Activated CD8-positive, alpha-beta T cell treated with anti-CD3 and anti-CD28 coated beads for 36 hours (primary cell): ENCODE measurements at regions not wholly inside any gene's neighbourhood (a gene's known extent, or its start where the extent isn't known, plus 50 kb on each side); places are given as distances from the start of the nearest gene placed in this dataset.

Source experiments
- ATAC-seq: fragments of 200-7000 bp; cut with Tn5 transposase; one replicate; pipeline ENCODE4 v1.10.0; 2021; ENCODE audit warnings: mild to moderate bottlenecking, moderate library complexity
- CTCF ChIA-PET: fragments of 350-600 bp; sonication (Branson Sonifier 250); formaldehyde crosslinking; loops from one replicate; lab custom pipeline; 2021; ENCODE audit warnings: antibody characterized with exemption; lab: Charles Lee
- POLR2A ChIA-PET: fragments of 350-600 bp; sonication (Branson Sonifier 250); formaldehyde crosslinking; loops from one replicate; lab custom pipeline; 2021; ENCODE audit warnings: antibody characterized with exemption; lab: Charles Lee
- DNase-seq: peaks from one replicate; pipeline ENCODE4 v3.0.0-alpha.2; 2020
- H3K27ac Mint-ChIP-seq: one replicate; pipeline ENCODE4 v1.8.0; 2021; ENCODE audit warnings: mild to moderate bottlenecking, mixed read lengths
- H3K27me3 Mint-ChIP-seq: one replicate; pipeline ENCODE4 v1.8.0; 2021; ENCODE audit warnings: mixed read lengths
- H3K36me3 Mint-ChIP-seq: one replicate; pipeline ENCODE4 v1.8.0; 2021; ENCODE audit warnings: low read depth, mixed read lengths
- H3K4me1 Mint-ChIP-seq: one replicate; pipeline ENCODE4 v1.8.0; 2021; ENCODE audit warnings: low read depth, mixed read lengths
- H3K4me3 Mint-ChIP-seq: one replicate; pipeline ENCODE4 v1.8.0; 2021; ENCODE audit warnings: mild to moderate bottlenecking, moderate library complexity, mixed read lengths
- H3K9me3 Mint-ChIP-seq: one replicate; pipeline ENCODE4 v1.8.0; 2021; ENCODE audit warnings: mixed read lengths
- CTCF ChIP-seq: fragments of 200-600 bp; IDR thresholded peaks from one replicate; pipeline ENCODE4 v1.8.0; 2022; ENCODE audit warnings: antibody characterized with exemption, mild to moderate bottlenecking
- intact Hi-C: fragments of 100-400 bp; cut with micrococcal nuclease; formaldehyde crosslinking; loops from one replicate; pipeline ENCODE4 v1.10.0; 2022

GRCh38 chr7:83851551-83851950 is 202.6 kb upstream of the SEMA3E start:
- intact Hi-C loops, result no loop called here
- no peak for TF ChIP-seq CTCF
- H3K27ac Mint-ChIP-seq, result no peak overlapping the region
- no peak overlapping the region for H3K4me3 Mint-ChIP-seq
- DNase-seq, result no peak
- no peaks in the 10 kb centered on the region for H3K9me3 Mint-ChIP-seq
- POLR2A ChIA-PET, result no interaction called here
- CTCF ChIA-PET, result no interaction called here
- H3K4me1 Mint-ChIP-seq, result no peaks in the 10 kb centered on the region
- H3K36me3 Mint-ChIP-seq, result no peaks in the 10 kb centered on the region
- no peaks in the 10 kb centered on the region for H3K27me3 Mint-ChIP-seq
- no peak for ATAC-seq

- no peaks in the 10 kb centered on the region for H3K4me1 Mint-ChIP-seq
- no peaks in the 10 kb centered on the region for H3K9me3 Mint-ChIP-seq
- no peaks in the 10 kb centered on the region for H3K27me3 Mint-ChIP-seq
- intact Hi-C loops, result no loop called here
- DNase-seq (no peak), ATAC-seq (no peak)
- ChIA-PET POLR2A (no interaction called here), CTCF (no interaction called here)
- no peak overlapping the region for H3K4me3 Mint-ChIP-seq
- H3K36me3 Mint-ChIP-seq, result no peaks in the 10 kb centered on the region
- TF ChIP-seq CTCF, result no peak
- H3K27ac Mint-ChIP-seq, result no peak overlapping the region
Observed at GRCh38 chr7:83850941-83851340, 202.0 kb upstream of the SEMA3E start.

GRCh38 chr7:83850125-83850524 is 201.2 kb upstream of the SEMA3E start:
- CTCF ChIA-PET, result no interaction called here
- H3K9me3 Mint-ChIP-seq, result no peaks in the 10 kb centered on the region
- H3K27me3 Mint-ChIP-seq, result no peaks in the 10 kb centered on the region
- no peaks in the 10 kb centered on the region for H3K36me3 Mint-ChIP-seq
- H3K27ac Mint-ChIP-seq, result no peak overlapping the region
- DNase-seq (no peak), ATAC-seq (no peak)
- POLR2A ChIA-PET, result no interaction called here
- TF ChIP-seq CTCF, result no peak
- intact Hi-C loops, result no loop called here
- H3K4me1 Mint-ChIP-seq, result no peaks in the 10 kb centered on the region
- no peak overlapping the region for H3K4me3 Mint-ChIP-seq

- no peak for TF ChIP-seq CTCF
- Mint-ChIP-seq H3K27me3 (no peaks in the 10 kb centered on the region), H3K9me3 (no peaks in the 10 kb centered on the region), H3K4me3 (no peak overlapping the region), H3K36me3 (no peaks in the 10 kb centered on the region), H3K4me1 (no peaks in the 10 kb centered on the region), H3K27ac (no peak overlapping the region)
- no peak for ATAC-seq
- CTCF ChIA-PET, result interaction anchor here (1.1 kb wide), 1 partner anchor 11 kb away, joined by 4 read pairs; no protein-coding TSS in a partner anchor
- intact Hi-C loops, result no loop called here
- no peak for DNase-seq
- POLR2A ChIA-PET, result no interaction called here
Observed at GRCh38 chr7:83849131-83849530, 200.2 kb upstream of the SEMA3E start.

GRCh38 chr7:83842894-83843293 is 194.0 kb upstream of the SEMA3E start:
- TF ChIP-seq CTCF, result no peak
- DNase-seq (no peak), ATAC-seq (no peak)
- H3K4me3 Mint-ChIP-seq, result no peak overlapping the region
- ChIA-PET POLR2A (no interaction called here), CTCF (no interaction called here)
- intact Hi-C loops, result no loop called here
- H3K9me3 Mint-ChIP-seq, result no peaks in the 10 kb centered on the region
- H3K27ac Mint-ChIP-seq, result no peak overlapping the region
- no peaks in the 10 kb centered on the region for H3K4me1 Mint-ChIP-seq
- H3K27me3 Mint-ChIP-seq, result no peaks in the 10 kb centered on the region
- no peaks in the 10 kb centered on the region for H3K36me3 Mint-ChIP-seq
